Stimulated activated CD4-positive, alpha-beta T cell treated with anti-CD3 and anti-CD28 coated beads, Interleukin-15, amount 100 ng/mL, for 24 hours (primary cell): ENCODE measurements at regions not wholly inside any gene's neighbourhood (a gene's known extent, or its start where the extent isn't known, plus 50 kb on each side); places are given as distances from the start of the nearest gene placed in this dataset.
"Not testable (repeated sequence)": the region's sequence is repeated elsewhere in the genome, so short reads cannot be mapped to it uniquely, and the experiment has no call there.

ENCODE experiments used
- DNase-seq: peaks from one replicate; pipeline ENCODE4 v3.0.0-alpha.2; 2020

- no peak for DNase-seq
Measured at GRCh38 chr1:38658883-38659282, 200.7 kb downstream of the RRAGC start.

DNA sequence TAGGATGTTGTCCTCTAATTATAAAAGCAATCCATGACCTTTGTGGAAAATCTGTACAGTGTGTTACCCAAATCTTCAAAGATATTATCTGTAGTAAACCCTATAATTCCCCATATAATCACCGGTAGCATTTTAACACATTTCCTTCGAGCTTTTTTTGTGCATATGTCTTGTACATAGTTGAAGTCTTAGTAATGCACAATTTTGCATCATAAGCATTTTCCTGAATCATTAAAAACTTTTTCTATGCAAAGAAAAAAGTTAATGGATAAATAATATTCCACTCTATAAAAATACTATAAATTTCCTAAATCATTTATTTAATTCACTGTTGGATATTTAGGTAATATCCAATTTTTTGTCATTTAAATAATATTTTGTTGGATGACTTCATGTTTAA lies 201.7 kb downstream of the RRAGC start:
- DNase-seq, result no peak

- DNase-seq, result no peak
Measured at GRCh38 chr1:38657207-38657840, 202.2 kb downstream of the RRAGC start.

DNA sequence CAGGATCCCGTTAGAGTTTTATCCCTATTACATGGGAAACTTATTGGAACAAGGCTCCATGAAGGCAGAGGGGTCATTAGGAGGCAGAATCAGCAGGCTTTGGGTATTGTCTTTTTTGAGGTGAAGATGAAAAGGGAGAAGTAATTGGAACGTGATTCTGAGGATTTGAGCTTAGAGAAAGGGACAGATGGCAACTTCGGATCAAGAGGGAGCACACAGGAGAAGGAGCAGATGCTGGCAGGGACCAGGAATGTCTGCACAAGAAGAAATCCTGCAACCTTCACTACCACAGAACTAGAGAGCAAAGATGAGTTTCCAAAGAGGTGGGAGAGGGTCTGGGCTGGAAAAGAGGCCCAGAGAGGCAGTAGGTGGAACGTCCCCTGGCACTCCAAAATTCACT lies 202.8 kb downstream of the RRAGC start:
- no peak for DNase-seq

DNA sequence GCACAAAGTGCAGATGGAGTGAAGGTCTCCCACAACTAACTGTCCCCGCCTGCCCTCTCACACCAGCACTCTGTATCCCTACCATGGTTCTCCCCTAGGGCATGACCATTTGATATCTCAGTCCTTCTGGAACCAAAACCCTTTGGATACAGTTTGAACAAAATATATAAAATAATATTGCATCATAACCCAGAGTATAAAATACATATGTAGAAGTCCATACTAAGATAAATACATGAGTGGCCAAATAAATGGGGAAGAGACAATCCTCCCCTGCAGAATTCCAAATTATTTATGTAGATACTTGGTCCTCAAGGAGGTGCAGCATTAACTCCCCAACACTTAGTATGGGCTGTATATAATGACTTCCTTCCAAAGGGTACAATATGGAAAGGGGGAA lies 207.4 kb downstream of the RRAGC start:
- no peak for DNase-seq

GRCh38 chr1:38651669-38652068 lies 207.9 kb downstream of the RRAGC start:
- DNase-seq, result no peak

GRCh38 chr1:38648417-38648816 lies 211.2 kb downstream of the RRAGC start:
- no peak for DNase-seq

- not testable (repeated sequence) for DNase-seq
Measured at GRCh38 chr1:38647341-38647740, 212.2 kb downstream of the RRAGC start.

GRCh38 chr1:38644092-38644491 lies 215.5 kb downstream of the RRAGC start:
- no peak for DNase-seq

- no peak for DNase-seq
Measured at GRCh38 chr1:38641661-38642060, 217.9 kb downstream of the RRAGC start.

DNA sequence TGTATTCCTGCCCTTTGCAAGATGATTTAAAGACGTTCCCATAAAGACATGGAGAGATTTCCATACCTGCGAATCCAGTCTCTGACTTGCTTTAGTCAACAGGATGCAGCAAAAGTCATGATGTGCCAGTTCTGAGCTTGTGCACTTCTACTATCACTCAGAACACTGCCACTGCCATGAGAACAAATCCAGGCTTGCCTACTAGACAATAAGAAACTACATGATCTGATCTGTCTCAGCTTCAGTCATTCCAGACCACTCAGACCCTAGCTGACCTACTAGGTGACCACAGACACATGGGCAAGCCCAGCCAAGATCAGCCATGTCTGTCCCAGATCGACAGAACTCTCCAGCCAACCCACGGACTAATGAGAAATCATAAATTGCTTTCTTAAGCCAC lies 219.2 kb downstream of the RRAGC start:
- DNase-seq, result no peak

GRCh38 chr1:38628241-38628640 lies 231.3 kb downstream of the RRAGC start:
- no peak for DNase-seq

GRCh38 chr1:38625939-38626338 lies 233.6 kb downstream of the RRAGC start:
- DNase-seq, result no peak

DNA sequence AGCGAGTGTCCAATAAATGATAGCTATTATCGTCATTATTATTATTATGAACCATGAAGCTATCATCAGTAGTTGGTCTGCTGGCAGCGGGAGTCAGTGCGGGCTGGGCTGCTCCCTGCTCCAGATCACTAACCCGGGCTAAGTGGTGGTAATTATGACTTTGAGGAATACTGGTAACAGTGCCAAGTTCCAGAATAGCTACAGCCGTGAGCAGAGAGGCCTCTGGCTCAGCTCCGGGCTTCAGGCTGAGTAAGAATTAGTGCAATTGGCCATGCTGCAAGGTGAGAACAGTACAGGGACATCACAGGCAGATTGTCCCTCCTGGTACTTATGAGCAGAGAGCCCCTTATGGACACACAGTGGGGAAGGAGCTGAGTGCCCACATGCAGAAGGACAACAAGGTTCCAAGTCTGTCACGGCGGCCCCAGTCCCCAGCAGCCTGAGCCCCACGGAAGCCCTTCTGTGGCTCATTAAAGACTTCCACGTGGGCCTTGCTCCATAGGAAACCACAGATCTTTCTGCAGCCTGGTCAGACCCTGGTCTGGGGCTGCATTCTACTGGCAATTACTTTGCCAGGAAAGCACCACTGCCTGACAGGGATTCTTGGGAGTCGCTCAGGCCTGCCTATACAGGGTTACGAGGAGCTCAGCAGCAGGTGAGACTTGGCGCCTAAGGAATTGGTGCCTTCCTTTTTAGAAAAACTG lies 235.1 kb downstream of the RRAGC start:
- no peak for DNase-seq

DNA sequence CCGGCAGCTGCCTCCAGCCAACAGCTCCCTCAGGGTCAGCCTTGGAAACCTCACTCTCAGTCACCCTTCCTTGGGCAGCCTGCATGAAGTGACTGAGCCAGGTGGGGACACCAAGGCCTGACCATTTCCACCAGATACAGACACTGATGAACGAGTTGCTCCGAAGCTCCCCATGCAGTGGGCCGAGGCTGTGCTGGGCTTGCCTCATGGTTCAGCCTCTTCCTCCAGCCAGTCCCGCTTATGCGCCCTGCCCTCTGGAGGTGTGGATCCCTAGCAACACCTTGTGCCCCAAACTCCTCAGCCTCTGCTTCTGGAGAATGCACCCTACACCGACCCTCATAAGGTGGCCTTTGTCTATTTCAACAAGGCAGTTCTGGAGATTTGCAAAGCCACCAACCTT lies 236.0 kb downstream of the RRAGC start:
- DNase-seq, result no peak

DNA sequence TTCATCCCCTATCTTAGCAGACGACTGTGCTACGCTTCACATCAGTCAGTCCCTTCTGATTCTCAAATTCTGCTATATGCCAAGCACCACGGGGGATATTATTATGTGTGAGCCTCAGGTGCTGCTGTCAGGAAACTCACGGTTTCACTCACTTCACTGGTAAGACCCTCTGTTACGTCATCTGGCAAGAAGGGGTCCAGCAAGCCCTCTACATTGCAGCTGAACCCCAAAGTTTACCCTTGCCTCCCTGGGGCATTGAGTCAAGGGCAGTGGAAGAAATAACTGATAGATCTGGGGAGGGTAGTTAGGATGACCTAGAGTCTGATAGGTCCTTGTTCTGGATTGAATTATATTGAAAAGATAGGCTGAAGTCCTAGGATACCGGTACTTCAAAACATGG lies 237.4 kb downstream of the RRAGC start:
- DNase-seq, result no peak

DNA sequence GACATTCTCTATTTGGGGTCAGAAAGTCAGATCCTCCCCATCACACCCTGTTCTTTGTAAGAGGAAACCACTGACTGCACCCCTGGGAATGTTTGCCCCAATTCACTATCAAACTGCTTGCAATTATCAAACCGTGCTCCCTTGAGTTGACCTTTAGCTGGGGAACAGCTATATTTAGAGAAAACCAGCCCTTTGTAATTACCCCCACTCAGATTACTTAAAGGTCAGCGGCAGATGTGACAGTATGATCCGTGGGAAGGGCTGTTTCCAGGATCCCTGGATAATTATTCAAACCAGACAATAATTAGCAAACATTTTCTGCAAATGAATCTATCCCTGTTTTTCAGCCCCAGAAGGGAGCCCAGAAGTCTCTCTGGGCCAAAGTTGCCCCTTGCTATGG lies 242.7 kb downstream of the RRAGC start:
- no peak for DNase-seq

GRCh38 chr1:38615680-38616079 lies 243.9 kb downstream of the RRAGC start:
- DNase-seq, result peak; percentile 8

- DNase-seq, result no peak
Measured at GRCh38 chr1:38614861-38615260, 244.7 kb downstream of the RRAGC start.

- DNase-seq, result no peak
Measured at GRCh38 chr1:38613996-38614395, 245.6 kb downstream of the RRAGC start.

DNA sequence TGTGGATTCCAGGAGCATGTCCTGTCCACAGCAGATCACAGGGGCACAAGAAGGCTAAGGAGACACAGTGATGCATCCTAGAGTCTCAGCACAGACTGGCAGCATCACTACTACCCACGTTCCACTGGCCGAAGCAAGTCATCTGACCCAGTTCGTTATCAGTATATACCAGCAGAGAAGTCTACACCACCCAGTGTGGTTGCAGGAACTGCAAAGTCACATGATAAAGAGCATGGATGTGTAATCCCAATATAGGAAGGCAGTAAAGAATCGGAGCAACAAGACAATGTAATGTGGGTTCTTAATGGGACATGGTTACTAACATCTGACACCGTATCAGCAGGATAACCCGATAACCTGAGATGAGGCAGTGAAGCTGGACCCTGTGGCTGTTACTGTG lies 246.6 kb downstream of the RRAGC start:
- no peak for DNase-seq

GRCh38 chr1:38611664-38612211 lies 247.8 kb downstream of the RRAGC start:
- no peak for DNase-seq

DNA sequence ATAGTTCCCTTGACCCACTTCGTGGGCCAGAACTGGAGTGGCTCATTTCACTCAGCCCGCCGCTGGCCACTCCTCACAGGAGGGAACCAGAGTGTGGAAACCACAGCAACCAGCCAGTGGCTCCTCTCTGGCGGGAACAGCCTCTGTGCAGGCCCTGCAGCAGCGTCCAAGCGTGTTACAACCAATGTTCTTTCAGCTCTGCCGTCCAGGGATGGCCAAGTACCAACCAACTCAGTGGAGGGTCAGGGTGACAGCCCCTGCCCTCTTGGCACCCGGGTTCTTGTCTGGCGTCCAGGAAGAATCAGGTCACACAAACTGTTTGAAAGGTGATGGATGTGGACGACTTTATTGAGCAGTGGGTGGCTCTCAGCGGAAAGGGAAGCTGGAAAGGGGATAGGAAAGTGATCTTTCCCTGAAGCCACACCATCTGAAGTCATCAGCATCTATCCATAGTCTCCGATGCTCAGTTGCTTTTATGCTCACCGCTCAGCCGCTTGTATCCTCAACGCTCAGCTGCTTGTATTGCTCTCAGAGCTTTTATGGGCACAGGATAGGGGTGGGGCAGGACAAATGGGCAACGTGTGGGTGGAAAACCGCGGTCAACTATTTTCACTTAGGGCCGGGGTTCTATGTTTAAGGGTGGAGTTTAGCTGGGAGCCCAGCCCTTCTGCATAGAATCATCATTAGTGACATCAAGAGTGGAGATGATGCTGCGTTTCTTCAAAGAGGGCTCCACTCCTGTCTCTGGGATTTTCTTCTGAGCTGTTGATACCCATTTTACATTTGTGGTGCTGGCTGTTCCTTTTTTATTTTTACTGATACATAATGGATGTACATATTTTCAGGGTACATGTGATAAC lies 250.2 kb downstream of the RRAGC start:
- DNase-seq, result no peak
